Astrocyte (in vitro differentiated cells and primary cell): ENCODE measurements at regions not wholly inside any gene's neighbourhood (a gene's known extent, or its start where the extent isn't known, plus 50 kb on each side); places are given as distances from the start of the nearest gene placed in this dataset.

Source experiments
- DNase-seq: peaks from one replicate; pipeline ENCODE4 v3.0.0-alpha.2; 2010; ENCODE audit warnings: low read depth
- FAIRE-seq: peaks from 2 replicates; lab custom pipeline; 2011; peaks lifted over from hg19 to GRCh38; lab: Jason Lieb, UNC
- H2AFZ ChIP-seq: 2 replicates; pipeline ENCODE4 v1.6.0; 2012; ENCODE audit warnings: low read depth, low read length, inconsistent platforms
- H3K27ac ChIP-seq: 2 replicates; pipeline ENCODE4 v1.5.1; 2011; ENCODE audit warnings: low read depth, low read length, inconsistent platforms
- H3K27me3 ChIP-seq: 2 replicates; pipeline ENCODE4 v1.6.0; 2011; ENCODE audit warnings: low read length, inconsistent platforms; ENCODE audit not compliant: insufficient read depth
- H3K36me3 ChIP-seq: 2 replicates; pipeline ENCODE4 v1.5.1; 2011; ENCODE audit warnings: low read length, inconsistent platforms; ENCODE audit not compliant: insufficient read depth
- H3K4me1 ChIP-seq: 2 replicates; pipeline ENCODE4 v1.5.1; 2011; ENCODE audit warnings: low read length, inconsistent platforms; ENCODE audit not compliant: insufficient read depth
- H3K4me2 ChIP-seq: 2 replicates; pipeline ENCODE4 v1.6.0; 2012; ENCODE audit warnings: low read length, inconsistent platforms
- H3K4me3 ChIP-seq: 2 replicates; pipeline ENCODE4 v1.5.1; 2011; ENCODE audit warnings: low read depth, mild to moderate bottlenecking, low read length, inconsistent platforms; ENCODE audit not compliant: insufficient read depth
- H3K79me2 ChIP-seq: 2 replicates; pipeline ENCODE4 v1.6.0; 2012; ENCODE audit warnings: mild to moderate bottlenecking, low read length, inconsistent platforms; ENCODE audit not compliant: insufficient read depth
- H3K9ac ChIP-seq: 2 replicates; pipeline ENCODE4 v1.6.0; 2012; ENCODE audit warnings: mild to moderate bottlenecking, low read length, inconsistent platforms
- H3K9me3 ChIP-seq: 2 replicates; pipeline ENCODE4 v1.5.1; 2012; ENCODE audit warnings: low read depth, mild to moderate bottlenecking, low read length, inconsistent platforms; ENCODE audit not compliant: insufficient read depth
- H4K20me1 ChIP-seq: 2 replicates; pipeline ENCODE4 v1.6.0; 2012; ENCODE audit warnings: low read length, inconsistent platforms; ENCODE audit not compliant: insufficient read depth
- H3K27ac Mint-ChIP-seq: one replicate; pipeline ENCODE4 v1.8.0; 2021; ENCODE audit warnings: mild to moderate bottlenecking, mixed read lengths; ENCODE audit not compliant: unreplicated experiment
- H3K27me3 Mint-ChIP-seq: one replicate; pipeline ENCODE4 v1.8.0; 2021; ENCODE audit warnings: low read depth, mixed read lengths; ENCODE audit not compliant: unreplicated experiment
- H3K36me3 Mint-ChIP-seq: one replicate; pipeline ENCODE4 v1.8.0; 2021; ENCODE audit warnings: low read depth, mixed read lengths; ENCODE audit not compliant: unreplicated experiment
- H3K4me1 Mint-ChIP-seq: one replicate; pipeline ENCODE4 v1.8.0; 2021; ENCODE audit warnings: low read depth, mixed read lengths; ENCODE audit not compliant: unreplicated experiment
- H3K4me3 Mint-ChIP-seq: one replicate; pipeline ENCODE4 v1.8.0; 2021; ENCODE audit warnings: mild to moderate bottlenecking, moderate library complexity, mixed read lengths; ENCODE audit not compliant: unreplicated experiment
- H3K9me3 Mint-ChIP-seq: one replicate; pipeline ENCODE4 v1.8.0; 2021; ENCODE audit warnings: mild to moderate bottlenecking, mixed read lengths; ENCODE audit not compliant: unreplicated experiment
- EZH2 ChIP-seq: IDR thresholded peaks from 2 replicates; pipeline ENCODE4 v1.6.1; 2012; ENCODE audit warnings: mild to moderate bottlenecking, low read length, inconsistent platforms; ENCODE audit not compliant: insufficient read depth
- TF ChIP-seq, protein P1 (sequence below): IDR thresholded peaks from 2 replicates; pipeline ENCODE4 v1.5.1; 2011; ENCODE audit warnings: low read depth, mild to moderate bottlenecking, inconsistent platforms, low read length, moderate library complexity; ENCODE audit not compliant: insufficient read depth

DNA sequence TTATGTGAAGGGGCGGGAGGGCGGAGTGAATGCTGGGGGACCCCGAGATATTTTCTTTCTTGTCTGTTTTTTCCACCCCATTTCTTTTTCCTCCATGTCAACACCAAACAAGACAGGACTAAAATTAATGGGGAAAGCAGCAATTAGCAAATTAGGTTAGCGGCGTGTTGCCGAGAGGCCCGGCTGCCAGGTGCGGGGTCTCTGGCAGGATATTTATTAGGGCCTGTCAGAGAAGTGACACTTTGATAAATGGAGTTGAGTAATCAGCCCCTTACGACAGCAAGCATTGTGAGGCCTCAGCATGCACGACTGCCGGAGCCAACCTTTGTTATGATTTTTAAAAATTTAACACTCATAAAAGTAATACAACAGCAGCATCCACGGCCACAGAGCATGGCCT lies 193.8 kb downstream of the DHX35 start:
- H3K9me3 Mint-ChIP-seq = no peaks in the 10 kb centered on the region
- H3K4me2 ChIP-seq = no peak overlapping the region
- peaks cover 2% of the 10 kb centered on the region for H3K36me3 Mint-ChIP-seq
- H3K36me3 ChIP-seq = no peaks in the 10 kb centered on the region
- H3K4me3 Mint-ChIP-seq = no peak overlapping the region
- no peak overlapping the region for H3K4me3 ChIP-seq
- no peaks in the 10 kb centered on the region for H4K20me1 ChIP-seq
- no peaks in the 10 kb centered on the region for H3K79me2 ChIP-seq
- TF ChIP-seq, protein P1, sequence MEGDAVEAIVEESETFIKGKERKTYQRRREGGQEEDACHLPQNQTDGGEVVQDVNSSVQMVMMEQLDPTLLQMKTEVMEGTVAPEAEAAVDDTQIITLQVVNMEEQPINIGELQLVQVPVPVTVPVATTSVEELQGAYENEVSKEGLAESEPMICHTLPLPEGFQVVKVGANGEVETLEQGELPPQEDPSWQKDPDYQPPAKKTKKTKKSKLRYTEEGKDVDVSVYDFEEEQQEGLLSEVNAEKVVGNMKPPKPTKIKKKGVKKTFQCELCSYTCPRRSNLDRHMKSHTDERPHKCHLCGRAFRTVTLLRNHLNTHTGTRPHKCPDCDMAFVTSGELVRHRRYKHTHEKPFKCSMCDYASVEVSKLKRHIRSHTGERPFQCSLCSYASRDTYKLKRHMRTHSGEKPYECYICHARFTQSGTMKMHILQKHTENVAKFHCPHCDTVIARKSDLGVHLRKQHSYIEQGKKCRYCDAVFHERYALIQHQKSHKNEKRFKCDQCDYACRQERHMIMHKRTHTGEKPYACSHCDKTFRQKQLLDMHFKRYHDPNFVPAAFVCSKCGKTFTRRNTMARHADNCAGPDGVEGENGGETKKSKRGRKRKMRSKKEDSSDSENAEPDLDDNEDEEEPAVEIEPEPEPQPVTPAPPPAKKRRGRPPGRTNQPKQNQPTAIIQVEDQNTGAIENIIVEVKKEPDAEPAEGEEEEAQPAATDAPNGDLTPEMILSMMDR = no peak
- TF ChIP-seq EZH2 = no peak
- no peak overlapping the region for H2AFZ ChIP-seq
- H3K9ac ChIP-seq = no peak overlapping the region
- H3K9me3 ChIP-seq = no peaks in the 10 kb centered on the region
- no peak for FAIRE-seq
- no peak for DNase-seq
- no peak overlapping the region for H3K27ac ChIP-seq
- H3K27me3 ChIP-seq = no peaks in the 10 kb centered on the region
- no peaks in the 10 kb centered on the region for H3K4me1 Mint-ChIP-seq
- no peaks in the 10 kb centered on the region for H3K4me1 ChIP-seq
- peaks cover 23% of the 10 kb centered on the region for H3K27me3 Mint-ChIP-seq
- H3K27ac Mint-ChIP-seq = no peak overlapping the region

GRCh38 chr20:39152742-39153141 lies 190.6 kb downstream of the DHX35 start:
- no peaks in the 10 kb centered on the region for H3K9me3 ChIP-seq
- no peaks in the 10 kb centered on the region for H3K79me2 ChIP-seq
- no peak overlapping the region for H2AFZ ChIP-seq
- peaks cover 21% of the 10 kb centered on the region for H3K27me3 Mint-ChIP-seq
- H3K36me3 Mint-ChIP-seq = no peaks in the 10 kb centered on the region
- H4K20me1 ChIP-seq = no peaks in the 10 kb centered on the region
- no peak overlapping the region for H3K4me3 Mint-ChIP-seq
- no peak for FAIRE-seq
- H3K27me3 ChIP-seq = no peaks in the 10 kb centered on the region
- H3K4me1 Mint-ChIP-seq = no peaks in the 10 kb centered on the region
- no peak overlapping the region for H3K27ac Mint-ChIP-seq
- no peaks in the 10 kb centered on the region for H3K9me3 Mint-ChIP-seq
- no peak for DNase-seq
- no peaks in the 10 kb centered on the region for H3K36me3 ChIP-seq
- H3K4me2 ChIP-seq = no peak overlapping the region
- no peaks in the 10 kb centered on the region for H3K4me1 ChIP-seq
- TF ChIP-seq, protein P1 = no peak
- no peak for TF ChIP-seq EZH2
- no peak overlapping the region for H3K4me3 ChIP-seq
- no peak overlapping the region for H3K9ac ChIP-seq
- H3K27ac ChIP-seq = no peak overlapping the region

- Histone ChIP-seq H3K36me3 (no peaks in the 10 kb centered on the region), H3K79me2 (no peaks in the 10 kb centered on the region), H3K4me1 (no peaks in the 10 kb centered on the region), H4K20me1 (no peaks in the 10 kb centered on the region), H3K27ac (no peak overlapping the region), H3K27me3 (no peaks in the 10 kb centered on the region), H3K9ac (no peak overlapping the region), H3K9me3 (no peaks in the 10 kb centered on the region), H2AFZ (no peak overlapping the region), H3K4me3 (no peak overlapping the region), H3K4me2 (no peak overlapping the region)
- FAIRE-seq (no peak), DNase-seq (no peak)
- H3K9me3 Mint-ChIP-seq = no peaks in the 10 kb centered on the region
- H3K4me1 Mint-ChIP-seq = no peaks in the 10 kb centered on the region
- H3K27me3 Mint-ChIP-seq = peaks cover 23% of the 10 kb centered on the region
- H3K4me3 Mint-ChIP-seq = no peak overlapping the region
- TF ChIP-seq, protein P1 = no peak
- TF ChIP-seq EZH2 = no peak
- no peak overlapping the region for H3K27ac Mint-ChIP-seq
- no peaks in the 10 kb centered on the region for H3K36me3 Mint-ChIP-seq
Observed at GRCh38 chr20:39152126-39152525, 190.0 kb downstream of the DHX35 start.
